IMR-90 (cell line): ENCODE measurements at regions not wholly inside any gene's neighbourhood (a gene's known extent, or its start where the extent isn't known, plus 50 kb on each side); places are given as distances from the start of the nearest gene placed in this dataset.

ENCODE experiments used
- ATAC-seq: fragments of 200-7000 bp; cut with Tn5 transposase; 2 replicates; pipeline ENCODE4 v1.9.1; 2020; ENCODE audit warnings: low read depth, mild to moderate bottlenecking, moderate library complexity
- BruUV-seq: library from RNA; stranded (reverse); fragments of 400-500 nt; replicated peaks from 2 replicates; lab custom pipeline; 2021; lab: Mats Ljungman, UMichigan
- CTCF ChIA-PET: fragments of 300-600 bp; formaldehyde crosslinking; extraction: SDS; loops from one replicate; lab custom pipeline; 2021; ENCODE audit warnings: antibody characterized with exemption; lab: Yijun Ruan, JAX
- POLR2A ChIA-PET: fragments of 300-600 bp; sonication (Branson Sonifier 250); formaldehyde crosslinking; loops from one replicate; lab custom pipeline; 2022; ENCODE audit warnings: antibody characterized with exemption; ENCODE audit not compliant: unreplicated experiment; lab: Charles Lee
- DNase-seq: peaks from one replicate; pipeline ENCODE4 v3.0.0; 2013
- H2AFZ ChIP-seq: replicated peaks from 2 replicates; pipeline ENCODE3; 2013; ENCODE audit warnings: low read length, mild to moderate bottlenecking; ENCODE audit not compliant: poor library complexity
- H2AK5ac ChIP-seq: 2 replicates; pipeline ENCODE4 v1.6.1; 2013; ENCODE audit warnings: low read depth, low read length, inconsistent platforms
- H2AK9ac ChIP-seq: replicated peaks from 2 replicates; pipeline ENCODE3; 2013; ENCODE audit warnings: mild to moderate bottlenecking, low read depth, low read length, moderate library complexity; ENCODE audit not compliant: poor library complexity
- H2BK120ac ChIP-seq: 2 replicates; pipeline ENCODE4 v1.6.1; 2013; ENCODE audit warnings: low read depth, low read length, inconsistent platforms
- H2BK15ac ChIP-seq: 3 replicates; pipeline ENCODE4 v1.6.1; 2013; ENCODE audit warnings: low read depth, low read length, inconsistent platforms
- H2BK20ac ChIP-seq: 2 replicates; pipeline ENCODE4 v1.6.1; 2013; ENCODE audit warnings: low read depth, mild to moderate bottlenecking, inconsistent platforms, low read length, moderate library complexity
- H2BK5ac ChIP-seq: 2 replicates; pipeline ENCODE4 v1.6.1; 2013; ENCODE audit warnings: mild to moderate bottlenecking, low read depth, low read length, inconsistent platforms; ENCODE audit not compliant: poor library complexity, severe bottlenecking
- H3K14ac ChIP-seq: replicated peaks from 2 replicates; pipeline ENCODE4 v1.6.1; 2013; ENCODE audit warnings: low read depth, low read length, inconsistent platforms
- H3K18ac ChIP-seq: 2 replicates; pipeline ENCODE4 v1.6.1; 2013; ENCODE audit warnings: low read depth, low read length, control low read depth
- H3K23ac ChIP-seq: 2 replicates; pipeline ENCODE4 v1.6.1; 2013; ENCODE audit warnings: low read depth, low read length, inconsistent platforms
- H3K27ac ChIP-seq: 2 replicates; pipeline ENCODE4 v1.5.1; 2013; ENCODE audit warnings: mild to moderate bottlenecking, control low read depth, low read length; ENCODE audit not compliant: insufficient read depth
- H3K27me3 ChIP-seq: 2 replicates; pipeline ENCODE4 v1.6.1; 2013; ENCODE audit warnings: low read length; ENCODE audit not compliant: control insufficient read depth, insufficient read depth
- H3K36me3 ChIP-seq: 2 replicates; pipeline ENCODE4 v1.6.1; 2013; ENCODE audit warnings: low read length, mixed read lengths; ENCODE audit not compliant: control insufficient read depth, insufficient read depth
- H3K4ac ChIP-seq: 2 replicates; pipeline ENCODE4 v1.6.1; 2013; ENCODE audit warnings: low read depth, low read length, inconsistent platforms
- H3K4me1 ChIP-seq: 2 replicates; pipeline ENCODE4 v1.6.1; 2013; ENCODE audit warnings: low read length, mixed read lengths; ENCODE audit not compliant: control insufficient read depth, insufficient read depth
- H3K4me2 ChIP-seq: 2 replicates; pipeline ENCODE4 v1.6.1; 2013; ENCODE audit warnings: low read depth, mild to moderate bottlenecking, control low read depth, low read length, moderate library complexity
- H3K4me3 ChIP-seq: 2 replicates; pipeline ENCODE4 v1.5.1; 2013; ENCODE audit warnings: low read depth, mild to moderate bottlenecking, control low read depth, low read length, moderate library complexity; ENCODE audit not compliant: insufficient read depth
- H3K56ac ChIP-seq: 2 replicates; pipeline ENCODE4 v1.6.1; 2013; ENCODE audit warnings: low read length, inconsistent platforms; ENCODE audit not compliant: insufficient read depth; ENCODE audit errors: extremely low read depth
- H3K79me1 ChIP-seq, 2 experiments: 2 replicates each; pipeline ENCODE4 v1.6.1; 2013; ENCODE audit warnings: low read length in 2 of 2, inconsistent platforms in 1 of 2, low read depth in 1 of 2
- H3K9ac ChIP-seq: 2 replicates; pipeline ENCODE4 v1.6.1; 2013; ENCODE audit warnings: low read depth, low read length, control low read depth
- H3K9me1 ChIP-seq: 2 replicates; pipeline ENCODE4 v1.6.1; 2013; ENCODE audit warnings: low read length, inconsistent platforms; ENCODE audit not compliant: insufficient read depth
- H3K9me3 ChIP-seq: 2 replicates; pipeline ENCODE4 v1.6.1; 2013; ENCODE audit warnings: low read length; ENCODE audit not compliant: control insufficient read depth, insufficient read depth
- H4K20me1 ChIP-seq: 2 replicates; pipeline ENCODE4 v1.6.1; 2013; ENCODE audit warnings: low read length, inconsistent platforms; ENCODE audit not compliant: insufficient read depth
- H4K5ac ChIP-seq: 2 replicates; pipeline ENCODE4 v1.6.1; 2013; ENCODE audit warnings: mild to moderate bottlenecking, low read depth, low read length, control low read depth
- H4K8ac ChIP-seq, 2 experiments: 2 replicates each; pipeline ENCODE4 v1.6.1; 2013; ENCODE audit warnings: low read depth in 2 of 2, low read length in 2 of 2, control low read depth in 1 of 2, inconsistent platforms in 1 of 2
- H4K91ac ChIP-seq: 2 replicates; pipeline ENCODE4 v1.6.1; 2013; ENCODE audit warnings: low read depth, low read length, inconsistent platforms; ENCODE audit not compliant: insufficient read depth
- BHLHE40 ChIP-seq: fragments of 150-350 bp; IDR thresholded peaks from 2 replicates; pipeline ENCODE4 v1.6.1; 2016; ENCODE audit warnings: mild to moderate bottlenecking, low read depth, low read length
- CEBPB ChIP-seq: IDR thresholded peaks from 2 replicates; pipeline ENCODE4 v1.6.1; 2012; ENCODE audit warnings: low read depth, low read length, improper control_type of control experiment
- MXI1 ChIP-seq: IDR thresholded peaks from 2 replicates; pipeline ENCODE4 v1.6.1; 2012; ENCODE audit warnings: low read depth, mild to moderate bottlenecking, low read length, moderate library complexity, borderline replicate concordance
- POLR2A ChIP-seq: IDR thresholded peaks from 2 replicates; pipeline ENCODE4 v1.6.1; 2012; ENCODE audit warnings: mild to moderate bottlenecking, low read depth, low read length
- RAD21 ChIP-seq: IDR thresholded peaks from 2 replicates; pipeline ENCODE4 v1.6.1; 2012; ENCODE audit warnings: low read length, improper control_type of control experiment
- RCOR1 ChIP-seq: IDR thresholded peaks from 2 replicates; pipeline ENCODE4 v1.6.1; 2012; ENCODE audit warnings: mild to moderate bottlenecking, low read length, improper control_type of control experiment; ENCODE audit not compliant: insufficient replicate concordance
- RFX5 ChIP-seq: IDR thresholded peaks from 2 replicates; pipeline ENCODE4 v1.8.0; 2012; ENCODE audit warnings: low read depth, mild to moderate bottlenecking, low read length, moderate library complexity
- WGBS, 2 experiments: methylation state at CpG; one replicate each; pipeline versions ENCODE4 v1.1.5 to v1.1.7; 2013; ENCODE audit warnings: missing lambda C conversion rate in 2 of 2; ENCODE audit not compliant: insufficient read length in 1 of 2; ENCODE audit errors: extremely low coverage in 2 of 2; 5-methylcytosine and 5-hydroxymethylcytosine counted together
- dilution Hi-C: fragments of 300-500 bp; cut with HindIII; formaldehyde crosslinking; loops from one replicate; pipeline ENCODE4 v1.14.3; 2018; ENCODE audit warnings: low sequenced_read_pairs; ENCODE audit not compliant: unreplicated experiment
- in situ Hi-C: fragments of 300-500 bp; cut with MboI; formaldehyde crosslinking; loops from 3 replicates; pipeline ENCODE4 v1.14.3; 2019; ENCODE audit warnings: low sequenced_read_pairs, inconsistent platforms, mixed read lengths
- intact Hi-C: fragments of 100-400 bp; cut with micrococcal nuclease; formaldehyde crosslinking; loops from 2 replicates; pipeline ENCODE4 v1.10.0; 2022
- TF ChIP-seq, protein P1 (sequence below): fragments of 150-350 bp; IDR thresholded peaks from 2 replicates; pipeline ENCODE4 v1.6.1; 2017; ENCODE audit warnings: mild to moderate bottlenecking, antibody characterized with exemption, low read length, low read depth

DNA sequence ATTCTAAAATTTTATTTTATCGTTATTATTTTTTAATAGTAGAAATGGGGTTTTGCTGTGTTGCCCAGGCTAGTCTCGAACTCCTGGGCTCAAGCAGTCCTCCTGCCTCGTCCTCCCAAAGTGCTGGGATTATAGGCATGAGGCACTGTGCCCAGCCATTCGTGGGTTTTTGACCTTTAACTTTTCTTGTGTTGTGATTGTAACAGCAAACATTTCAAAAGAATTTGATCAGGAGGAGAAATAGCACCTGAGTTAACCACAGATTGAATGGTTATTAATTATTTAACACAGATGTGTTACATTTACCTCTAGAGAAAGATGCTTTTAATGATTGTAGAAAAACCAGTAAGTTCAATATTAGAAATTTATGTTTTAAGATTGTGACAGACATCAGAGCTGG lies 132.0 kb downstream of the HAUS1 start:
- Histone ChIP-seq H2BK20ac (no peak overlapping the region), H3K9me1 (peaks cover 4% of the 10 kb centered on the region; the same call in 1 of the 2 replicates), H4K91ac (no peak overlapping the region), H3K4me3 (no peak overlapping the region), H3K36me3 (0 out of 2 replicates have a peak, but pooled peaks cover 2% of the 10 kb centered on the region), H3K14ac (no peak overlapping the region), H3K4me2 (no peak overlapping the region), H2BK15ac (no peak overlapping the region), H3K4ac (no peak overlapping the region), H3K4me1 (peaks cover 3% of the 10 kb centered on the region), H3K9ac (no peak overlapping the region), H2BK120ac (no peak overlapping the region), H2BK5ac (no peak overlapping the region), H4K20me1 (no peaks in the 10 kb centered on the region), H2AK5ac (no peak overlapping the region), H3K18ac (no peak overlapping the region), H3K9me3 (no peaks in the 10 kb centered on the region), H4K5ac (no peak overlapping the region), H3K23ac (no peak overlapping the region), H3K27ac (no peak overlapping the region), H2AK9ac (no peak overlapping the region), H3K79me1 (peaks cover 5 to 40% of the 10 kb centered on the region in 2 experiments), H3K56ac (no peak overlapping the region), H3K27me3 (no peaks in the 10 kb centered on the region), H2AFZ (no peak overlapping the region), H4K8ac (no peak overlapping the region)
- in situ Hi-C loops = no loop called here
- no TSS peak for BruUV-seq
- DNase-seq (no peak), ATAC-seq (no peak)
- POLR2A ChIA-PET = interaction anchor here (0.6 kb wide), 1 partner anchor 62 kb away, joined by 3 read pairs; a partner anchor contains a TSS
- TF ChIP-seq MXI1 (no peak), RCOR1 (no peak), CEBPB (no peak), RAD21 (no peak), POLR2A (no peak), BHLHE40 (no peak), RFX5 (no peak)
- TF ChIP-seq, protein P1, sequence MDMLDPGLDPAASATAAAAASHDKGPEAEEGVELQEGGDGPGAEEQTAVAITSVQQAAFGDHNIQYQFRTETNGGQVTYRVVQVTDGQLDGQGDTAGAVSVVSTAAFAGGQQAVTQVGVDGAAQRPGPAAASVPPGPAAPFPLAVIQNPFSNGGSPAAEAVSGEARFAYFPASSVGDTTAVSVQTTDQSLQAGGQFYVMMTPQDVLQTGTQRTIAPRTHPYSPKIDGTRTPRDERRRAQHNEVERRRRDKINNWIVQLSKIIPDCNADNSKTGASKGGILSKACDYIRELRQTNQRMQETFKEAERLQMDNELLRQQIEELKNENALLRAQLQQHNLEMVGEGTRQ = no peak
- dilution Hi-C loops = no loop called here
- CTCF ChIA-PET = no interaction called here
- no CpG with 5 or more reads among the region's 4 CpGs for WGBS, 2 experiments
- intact Hi-C loops = no loop called here
